ENCODE measurements at regions not wholly inside any gene's neighbourhood (a gene's known extent, or its start where the extent isn't known, plus 50 kb on each side); places are given as distances from the start of the nearest gene placed in this dataset.

DNA sequence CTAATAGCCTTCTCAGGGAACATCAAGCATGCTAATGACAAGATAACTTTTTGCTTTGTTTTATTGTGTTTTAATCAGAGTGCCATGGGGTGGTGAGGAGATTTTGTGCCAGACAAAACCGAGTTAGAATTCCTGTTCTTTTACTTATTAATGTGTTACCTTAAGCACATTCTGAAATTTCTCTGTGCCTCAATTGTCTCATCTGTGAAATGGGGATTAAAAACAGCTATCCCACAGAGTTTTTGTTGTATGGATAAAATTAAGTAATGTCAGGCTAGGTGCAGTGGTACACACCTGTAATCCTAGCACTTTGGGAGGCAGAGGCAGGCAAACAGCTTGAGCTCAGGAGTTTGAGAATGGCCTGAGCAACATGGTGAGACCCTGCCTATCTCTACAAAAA lies 138.0 kb downstream of the PROX1 start:
- TF ChIP-seq CTCF (IDR thresholded peaks at IDR 0.05), result no peak
- no peak for TF ChIP-seq REST (IDR thresholded peaks at IDR 0.05; ENCODE audit: insufficient read depth in 1 of 2, low read depth in 2 of 2, low read length in 1 of 2)
